ENCODE measurements at regions not wholly inside any gene's neighbourhood (a gene's known extent, or its start where the extent isn't known, plus 50 kb on each side); places are given as distances from the start of the nearest gene placed in this dataset.

- TF ChIP-seq, protein P1, sequence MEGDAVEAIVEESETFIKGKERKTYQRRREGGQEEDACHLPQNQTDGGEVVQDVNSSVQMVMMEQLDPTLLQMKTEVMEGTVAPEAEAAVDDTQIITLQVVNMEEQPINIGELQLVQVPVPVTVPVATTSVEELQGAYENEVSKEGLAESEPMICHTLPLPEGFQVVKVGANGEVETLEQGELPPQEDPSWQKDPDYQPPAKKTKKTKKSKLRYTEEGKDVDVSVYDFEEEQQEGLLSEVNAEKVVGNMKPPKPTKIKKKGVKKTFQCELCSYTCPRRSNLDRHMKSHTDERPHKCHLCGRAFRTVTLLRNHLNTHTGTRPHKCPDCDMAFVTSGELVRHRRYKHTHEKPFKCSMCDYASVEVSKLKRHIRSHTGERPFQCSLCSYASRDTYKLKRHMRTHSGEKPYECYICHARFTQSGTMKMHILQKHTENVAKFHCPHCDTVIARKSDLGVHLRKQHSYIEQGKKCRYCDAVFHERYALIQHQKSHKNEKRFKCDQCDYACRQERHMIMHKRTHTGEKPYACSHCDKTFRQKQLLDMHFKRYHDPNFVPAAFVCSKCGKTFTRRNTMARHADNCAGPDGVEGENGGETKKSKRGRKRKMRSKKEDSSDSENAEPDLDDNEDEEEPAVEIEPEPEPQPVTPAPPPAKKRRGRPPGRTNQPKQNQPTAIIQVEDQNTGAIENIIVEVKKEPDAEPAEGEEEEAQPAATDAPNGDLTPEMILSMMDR (IDR thresholded peaks at IDR 0.05; ENCODE audit: low read depth, low read length) = no peak
- Histone ChIP-seq H3K4me3 (ENCODE audit: low read depth, low read length) (no peak overlapping the region), H3K27me3 (ENCODE audit: control insufficient read depth, insufficient read depth, low read length) (no peaks in the 10 kb centered on the region), H3K27ac (ENCODE audit: low read depth, low read length) (no peak overlapping the region), H3K9me3 (ENCODE audit: control insufficient read depth, insufficient read depth, low read length) (no peaks in the 10 kb centered on the region)
- POLR2A ChIA-PET = no interaction called here
- no peak for DNase-seq (ENCODE audit: low read depth, low spot score)
- CTCF ChIA-PET = no interaction called here
Observed at GRCh38 chr3:118550122-118550521, 484.5 kb downstream of the IGSF11 start.

GRCh38 chr3:118550556-118550955 is 484.1 kb downstream of the IGSF11 start:
- ChIA-PET POLR2A (no interaction called here), CTCF (no interaction called here)
- DNase-seq (ENCODE audit: low read depth, low spot score) = no peak
- H3K27me3 ChIP-seq (ENCODE audit: control insufficient read depth, insufficient read depth, low read length) = no peaks in the 10 kb centered on the region
- no peak overlapping the region for H3K27ac ChIP-seq (ENCODE audit: low read depth, low read length)
- TF ChIP-seq, protein P1 (IDR thresholded peaks at IDR 0.05; ENCODE audit: low read depth, low read length) = no peak
- no peaks in the 10 kb centered on the region for H3K9me3 ChIP-seq (ENCODE audit: control insufficient read depth, insufficient read depth, low read length)
- H3K4me3 ChIP-seq (ENCODE audit: low read depth, low read length) = no peak overlapping the region

DNA sequence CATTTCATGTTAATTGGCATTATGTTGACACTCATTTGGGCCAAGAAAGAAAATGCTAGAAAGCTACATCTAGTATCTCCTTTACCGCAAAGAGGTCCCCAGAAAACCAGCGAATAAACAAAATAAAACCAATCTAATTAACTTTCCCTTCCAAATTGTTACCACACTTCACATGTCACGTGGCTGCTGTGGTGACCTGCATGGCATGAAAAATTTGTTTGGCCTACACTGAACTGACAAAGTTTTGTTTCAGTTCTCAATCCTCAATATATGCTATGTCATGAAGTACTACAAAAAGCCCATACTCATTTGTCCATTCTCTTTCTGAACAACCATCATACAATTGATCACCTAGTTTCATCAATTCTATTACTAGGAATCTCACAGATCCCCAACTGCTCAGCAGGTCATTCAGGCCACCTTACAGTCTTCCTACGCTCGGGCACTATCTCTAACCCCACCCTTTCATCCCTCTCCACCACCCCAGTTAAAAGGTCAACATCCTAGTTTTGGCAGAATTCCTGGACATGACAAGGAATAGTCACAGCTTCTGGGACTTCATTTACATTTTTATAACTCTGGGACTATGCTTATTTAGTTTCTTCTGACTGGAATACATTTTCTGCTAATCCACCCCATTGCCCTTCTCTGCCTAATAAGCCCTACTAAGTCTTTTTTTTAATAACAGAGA is 480.4 kb downstream of the IGSF11 start:
- no peaks in the 10 kb centered on the region for H3K27me3 ChIP-seq (ENCODE audit: control insufficient read depth, insufficient read depth, low read length)
- H3K4me3 ChIP-seq (ENCODE audit: low read depth, low read length) = no peak overlapping the region
- POLR2A ChIA-PET = no interaction called here
- TF ChIP-seq, protein P1 (IDR thresholded peaks at IDR 0.05; ENCODE audit: low read depth, low read length) = no peak
- H3K9me3 ChIP-seq (ENCODE audit: control insufficient read depth, insufficient read depth, low read length) = no peaks in the 10 kb centered on the region
- CTCF ChIA-PET = no interaction called here
- no peak overlapping the region for H3K27ac ChIP-seq (ENCODE audit: low read depth, low read length)
- no peak for DNase-seq (ENCODE audit: low read depth, low spot score)

DNA sequence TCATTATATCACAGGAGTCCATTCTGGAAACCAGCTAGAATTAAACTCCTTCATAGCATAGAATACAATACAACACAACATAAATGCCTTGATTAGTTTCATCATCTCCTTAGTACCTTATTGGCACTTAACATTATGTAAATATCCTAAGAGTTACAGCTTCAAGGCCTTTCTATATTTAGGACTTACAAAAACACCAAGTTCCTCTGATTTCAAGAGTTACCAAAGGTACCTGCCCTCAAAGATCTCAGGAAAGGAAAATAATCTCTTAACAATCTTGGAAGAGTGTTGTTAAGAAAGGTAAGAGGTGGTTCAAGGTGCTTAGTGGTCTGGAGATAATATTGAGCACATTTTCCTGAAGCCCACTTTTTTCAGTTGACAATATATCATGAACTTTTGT is 477.7 kb downstream of the IGSF11 start:
- no peak for DNase-seq (ENCODE audit: low read depth, low spot score)
- Histone ChIP-seq H3K4me3 (ENCODE audit: low read depth, low read length) (no peak overlapping the region), H3K27me3 (ENCODE audit: control insufficient read depth, insufficient read depth, low read length) (no peaks in the 10 kb centered on the region), H3K27ac (ENCODE audit: low read depth, low read length) (no peak overlapping the region), H3K9me3 (ENCODE audit: control insufficient read depth, insufficient read depth, low read length) (no peaks in the 10 kb centered on the region)
- TF ChIP-seq, protein P1 (IDR thresholded peaks at IDR 0.05; ENCODE audit: low read depth, low read length) = no peak
- CTCF ChIA-PET = no interaction called here
- POLR2A ChIA-PET = no interaction called here

DNA sequence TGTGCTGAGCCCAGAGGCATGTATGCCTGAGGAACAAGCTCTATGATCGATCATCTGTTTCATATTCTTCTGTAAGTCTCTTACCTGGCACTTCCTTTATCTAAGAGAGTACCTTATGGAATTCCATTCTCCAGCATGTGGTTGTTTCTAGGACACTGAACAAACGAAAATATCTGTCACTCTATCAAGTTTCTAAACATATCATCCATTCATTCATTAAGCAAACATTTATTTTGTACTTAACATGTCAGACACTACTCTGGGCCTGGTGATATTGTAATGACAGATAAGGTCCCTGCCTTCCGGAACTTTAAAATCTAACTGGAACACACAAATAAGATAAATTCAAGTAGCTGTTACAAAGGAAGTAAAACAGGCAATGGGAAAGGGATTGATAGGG is 477.1 kb downstream of the IGSF11 start:
- H3K27ac ChIP-seq (ENCODE audit: low read depth, low read length) = no peak overlapping the region

More for the DNA sequence above, 477.1 kb downstream of the IGSF11 start:
- ChIA-PET POLR2A (no interaction called here), CTCF (no interaction called here)
- Histone ChIP-seq H3K9me3 (ENCODE audit: control insufficient read depth, insufficient read depth, low read length) (no peaks in the 10 kb centered on the region), H3K27me3 (ENCODE audit: control insufficient read depth, insufficient read depth, low read length) (no peaks in the 10 kb centered on the region), H3K4me3 (ENCODE audit: low read depth, low read length) (no peak overlapping the region)
- TF ChIP-seq, protein P1 (IDR thresholded peaks at IDR 0.05; ENCODE audit: low read depth, low read length) = no peak
- no peak for DNase-seq (ENCODE audit: low read depth, low spot score)
